ENCODE measurements at regions not wholly inside any gene's neighbourhood (a gene's known extent, or its start where the extent isn't known, plus 50 kb on each side); places are given as distances from the start of the nearest gene placed in this dataset.

DNA sequence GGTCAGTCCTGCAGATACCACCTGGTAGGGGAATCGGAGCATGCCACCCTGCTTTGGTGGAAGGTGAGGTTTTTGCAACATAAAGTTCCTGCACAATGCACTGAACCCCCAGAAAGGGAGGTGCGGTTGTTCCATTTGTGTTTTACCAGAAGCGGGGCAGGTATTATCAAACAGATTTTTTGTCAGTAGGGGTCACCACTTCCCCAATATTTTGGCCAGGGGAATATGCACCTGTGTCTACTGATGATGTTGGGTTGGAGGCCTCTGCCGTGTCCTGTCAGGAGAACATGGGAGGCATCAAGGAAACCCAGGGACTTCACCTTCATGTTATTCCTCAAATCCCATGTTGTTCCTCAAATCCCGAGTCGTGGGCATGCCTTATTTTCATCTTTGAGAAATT lies 438.7 kb downstream of the NTRK2 start:
- H3K4me3 ChIP-seq (ENCODE audit: low read length): no peak overlapping the region
- H3K4me1 ChIP-seq (ENCODE audit: insufficient read depth, low read length): no peaks in the 10 kb centered on the region
- H3K9me3 ChIP-seq (ENCODE audit: control insufficient read depth in 1 of 2, insufficient read depth in 1 of 2, low read length in 2 of 2): no peaks in the 10 kb centered on the region
- ATAC-seq (ENCODE audit: poor library complexity) (no peak), DNase-seq (no peak)
- POLR2A ChIA-PET: no interaction called here
- Mint-ChIP-seq H3K4me3 (no peak overlapping the region), H3K9me3 (peaks cover 2% of the 10 kb centered on the region), H3K27ac (no peak overlapping the region), H3K36me3 (ENCODE audit: low read depth) (no peaks in the 10 kb centered on the region), H3K27me3 (peaks cover 12% of the 10 kb centered on the region), H3K4me1 (ENCODE audit: low read depth) (no peaks in the 10 kb centered on the region)
- no peaks in the 10 kb centered on the region for H3K27me3 ChIP-seq (ENCODE audit: control insufficient read depth in 1 of 2, insufficient read depth in 2 of 2, low read length in 2 of 2)
- no peak overlapping the region for H3K27ac ChIP-seq (ENCODE audit: low read depth in 1 of 2, low read length in 2 of 2)
- CTCF ChIA-PET: no interaction called here
- TF ChIP-seq, protein P1, sequence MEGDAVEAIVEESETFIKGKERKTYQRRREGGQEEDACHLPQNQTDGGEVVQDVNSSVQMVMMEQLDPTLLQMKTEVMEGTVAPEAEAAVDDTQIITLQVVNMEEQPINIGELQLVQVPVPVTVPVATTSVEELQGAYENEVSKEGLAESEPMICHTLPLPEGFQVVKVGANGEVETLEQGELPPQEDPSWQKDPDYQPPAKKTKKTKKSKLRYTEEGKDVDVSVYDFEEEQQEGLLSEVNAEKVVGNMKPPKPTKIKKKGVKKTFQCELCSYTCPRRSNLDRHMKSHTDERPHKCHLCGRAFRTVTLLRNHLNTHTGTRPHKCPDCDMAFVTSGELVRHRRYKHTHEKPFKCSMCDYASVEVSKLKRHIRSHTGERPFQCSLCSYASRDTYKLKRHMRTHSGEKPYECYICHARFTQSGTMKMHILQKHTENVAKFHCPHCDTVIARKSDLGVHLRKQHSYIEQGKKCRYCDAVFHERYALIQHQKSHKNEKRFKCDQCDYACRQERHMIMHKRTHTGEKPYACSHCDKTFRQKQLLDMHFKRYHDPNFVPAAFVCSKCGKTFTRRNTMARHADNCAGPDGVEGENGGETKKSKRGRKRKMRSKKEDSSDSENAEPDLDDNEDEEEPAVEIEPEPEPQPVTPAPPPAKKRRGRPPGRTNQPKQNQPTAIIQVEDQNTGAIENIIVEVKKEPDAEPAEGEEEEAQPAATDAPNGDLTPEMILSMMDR (IDR thresholded peaks at IDR 0.05): no peak
- intact Hi-C loops (cut with DNase I, micrococcal nuclease): no loop called here
- H3K36me3 ChIP-seq (ENCODE audit: insufficient read depth, low read length): no peaks in the 10 kb centered on the region

DNA sequence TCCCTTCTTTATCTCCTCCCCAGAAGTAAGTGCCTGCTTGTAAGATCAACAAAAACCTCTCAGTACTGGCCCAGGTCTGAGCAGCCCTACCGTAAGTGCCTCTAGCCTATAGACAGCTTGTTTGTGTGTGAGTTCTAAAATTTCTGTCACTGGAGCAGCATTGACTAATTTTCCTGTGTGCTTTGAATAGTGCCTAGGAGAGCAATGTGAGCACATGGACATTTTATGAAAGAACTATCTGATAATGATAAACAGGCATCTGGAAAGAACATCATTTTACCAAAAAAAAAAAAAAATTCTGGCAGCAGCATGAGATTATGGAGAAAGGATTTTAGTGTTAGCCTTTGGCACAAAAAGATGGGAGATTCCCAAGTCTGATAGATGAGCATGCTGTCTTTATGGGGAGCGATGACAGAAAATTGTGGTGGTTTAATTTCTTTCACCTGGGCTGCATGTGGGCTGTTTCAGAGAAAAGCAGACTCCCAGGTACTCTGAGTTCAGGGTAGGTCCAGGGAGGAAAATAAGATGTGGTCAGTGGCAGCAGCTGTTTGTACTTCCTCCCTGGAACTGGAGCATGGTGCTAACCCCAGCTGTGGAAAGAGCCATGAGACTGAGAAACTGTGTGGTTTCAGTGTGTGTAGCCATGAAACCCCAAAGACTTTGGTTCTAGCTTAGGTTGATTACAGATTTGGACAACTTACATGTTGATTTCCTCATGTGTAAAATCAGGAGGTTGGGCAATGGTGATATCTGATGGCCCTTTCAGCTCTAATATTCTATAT lies 419.9 kb downstream of the NTRK2 start:
- intact Hi-C loops (cut with DNase I, micrococcal nuclease): no loop called here
- Histone ChIP-seq H3K9me3 (ENCODE audit: control insufficient read depth in 1 of 2, insufficient read depth in 1 of 2, low read length in 2 of 2) (no peaks in the 10 kb centered on the region), H3K27me3 (ENCODE audit: control insufficient read depth in 1 of 2, insufficient read depth in 2 of 2, low read length in 2 of 2) (no peaks in the 10 kb centered on the region), H3K36me3 (ENCODE audit: insufficient read depth, low read length) (no peaks in the 10 kb centered on the region), H3K4me3 (ENCODE audit: low read length) (no peak overlapping the region), H3K4me1 (ENCODE audit: insufficient read depth, low read length) (no peaks in the 10 kb centered on the region), H3K27ac (ENCODE audit: low read depth in 1 of 2, low read length in 2 of 2) (no peak overlapping the region)
- TF ChIP-seq, protein P1 (IDR thresholded peaks at IDR 0.05): no peak
- Mint-ChIP-seq H3K4me3 (no peak overlapping the region), H3K27me3 (no peaks in the 10 kb centered on the region), H3K27ac (no peak overlapping the region), H3K4me1 (ENCODE audit: low read depth) (no peaks in the 10 kb centered on the region), H3K36me3 (ENCODE audit: low read depth) (no peaks in the 10 kb centered on the region), H3K9me3 (no peaks in the 10 kb centered on the region)
- ATAC-seq (ENCODE audit: poor library complexity) (no peak), DNase-seq (no peak)
- ChIA-PET POLR2A (no interaction called here), CTCF (no interaction called here)

DNA sequence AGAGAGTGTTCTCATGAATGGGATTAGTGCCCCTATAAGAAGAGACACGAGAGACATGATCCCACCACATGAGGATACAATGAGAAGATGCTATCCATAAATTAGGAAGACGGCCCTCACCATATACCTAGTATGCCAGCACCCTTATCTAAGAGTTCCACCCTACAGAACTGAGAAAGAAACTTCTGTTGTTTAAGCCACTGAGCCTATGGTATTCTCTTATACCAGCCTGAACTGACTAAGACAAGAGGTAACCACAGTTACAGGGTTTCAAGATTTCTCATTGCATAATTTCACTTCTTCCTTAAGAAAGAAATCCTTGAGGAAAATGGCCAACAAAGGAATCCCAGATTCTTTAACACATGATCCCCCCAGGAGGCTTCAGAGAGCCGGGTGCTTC lies 412.4 kb downstream of the NTRK2 start:
- Histone ChIP-seq H3K4me3 (ENCODE audit: low read length) (no peak overlapping the region), H3K4me1 (ENCODE audit: insufficient read depth, low read length) (no peaks in the 10 kb centered on the region), H3K9me3 (ENCODE audit: control insufficient read depth in 1 of 2, insufficient read depth in 1 of 2, low read length in 2 of 2) (no peaks in the 10 kb centered on the region), H3K27me3 (ENCODE audit: control insufficient read depth in 1 of 2, insufficient read depth in 2 of 2, low read length in 2 of 2) (no peaks in the 10 kb centered on the region), H3K36me3 (ENCODE audit: insufficient read depth, low read length) (no peaks in the 10 kb centered on the region), H3K27ac (ENCODE audit: low read depth in 1 of 2, low read length in 2 of 2) (no peak overlapping the region)
- ATAC-seq (ENCODE audit: poor library complexity): no peak
- ChIA-PET CTCF (no interaction called here), POLR2A (no interaction called here)
- TF ChIP-seq, protein P1 (IDR thresholded peaks at IDR 0.05): no peak
- H3K4me1 Mint-ChIP-seq (ENCODE audit: low read depth): no peaks in the 10 kb centered on the region
- intact Hi-C loops (cut with DNase I, micrococcal nuclease): no loop called here
- H3K9me3 Mint-ChIP-seq: no peaks in the 10 kb centered on the region
- H3K4me3 Mint-ChIP-seq: no peak overlapping the region
- no peak overlapping the region for H3K27ac Mint-ChIP-seq
- DNase-seq: no peak
- H3K27me3 Mint-ChIP-seq: peaks cover 15% of the 10 kb centered on the region
- H3K36me3 Mint-ChIP-seq (ENCODE audit: low read depth): no peaks in the 10 kb centered on the region
